GM19023 (cell line): ENCODE measurements at regions not wholly inside any gene's neighbourhood (a gene's known extent, or its start where the extent isn't known, plus 50 kb on each side); places are given as distances from the start of the nearest gene placed in this dataset.

Experiments used
- ATAC-seq: cut with Tn5 transposase; IDR thresholded peaks from one replicate; pipeline ENCODE4 v1.9.1; 2021; ENCODE audit warnings: mild to moderate bottlenecking, moderate library complexity; ENCODE audit not compliant: unreplicated experiment

DNA sequence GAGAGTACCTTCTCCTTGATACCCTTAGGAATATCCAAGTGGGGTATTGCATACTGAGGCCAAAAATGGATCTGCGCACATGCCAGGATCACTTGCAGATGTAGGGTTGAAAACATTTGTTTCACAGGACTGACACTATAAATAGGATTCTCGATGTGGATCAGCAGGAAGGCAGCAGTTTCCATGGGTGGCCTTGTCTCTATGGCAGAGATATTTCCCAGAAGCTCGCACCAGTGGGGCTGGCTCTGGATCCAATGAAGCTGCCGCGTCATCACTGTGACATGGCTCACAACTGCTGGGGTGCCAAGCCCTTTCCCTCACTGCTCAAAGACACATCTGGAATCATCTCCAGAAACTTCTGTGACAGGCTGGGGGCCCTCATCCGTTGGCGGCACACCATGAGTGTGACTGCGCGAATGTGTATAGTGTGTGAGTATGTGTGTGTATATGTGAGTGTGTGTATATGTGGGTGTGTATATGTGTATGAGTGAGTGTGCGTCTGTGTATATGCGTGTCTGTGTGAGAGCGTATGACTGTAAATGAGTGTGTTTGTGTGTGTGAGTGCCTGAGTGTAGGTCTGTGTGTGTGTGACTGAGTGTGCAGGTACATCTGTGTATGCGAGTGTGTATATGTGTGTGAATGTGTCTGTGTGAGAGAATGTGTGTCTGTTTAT is 182.5 kb downstream of the GAS1 start:
- ATAC-seq: no peak

- ATAC-seq: no peak
Measured at GRCh38 chr9:86764221-86764624, 183.1 kb downstream of the GAS1 start.

- ATAC-seq: no peak
Measured at GRCh38 chr9:86763791-86764190, 183.5 kb downstream of the GAS1 start.

- ATAC-seq: no peak
Measured at GRCh38 chr9:86757382-86757720, 190.0 kb downstream of the GAS1 start.

DNA sequence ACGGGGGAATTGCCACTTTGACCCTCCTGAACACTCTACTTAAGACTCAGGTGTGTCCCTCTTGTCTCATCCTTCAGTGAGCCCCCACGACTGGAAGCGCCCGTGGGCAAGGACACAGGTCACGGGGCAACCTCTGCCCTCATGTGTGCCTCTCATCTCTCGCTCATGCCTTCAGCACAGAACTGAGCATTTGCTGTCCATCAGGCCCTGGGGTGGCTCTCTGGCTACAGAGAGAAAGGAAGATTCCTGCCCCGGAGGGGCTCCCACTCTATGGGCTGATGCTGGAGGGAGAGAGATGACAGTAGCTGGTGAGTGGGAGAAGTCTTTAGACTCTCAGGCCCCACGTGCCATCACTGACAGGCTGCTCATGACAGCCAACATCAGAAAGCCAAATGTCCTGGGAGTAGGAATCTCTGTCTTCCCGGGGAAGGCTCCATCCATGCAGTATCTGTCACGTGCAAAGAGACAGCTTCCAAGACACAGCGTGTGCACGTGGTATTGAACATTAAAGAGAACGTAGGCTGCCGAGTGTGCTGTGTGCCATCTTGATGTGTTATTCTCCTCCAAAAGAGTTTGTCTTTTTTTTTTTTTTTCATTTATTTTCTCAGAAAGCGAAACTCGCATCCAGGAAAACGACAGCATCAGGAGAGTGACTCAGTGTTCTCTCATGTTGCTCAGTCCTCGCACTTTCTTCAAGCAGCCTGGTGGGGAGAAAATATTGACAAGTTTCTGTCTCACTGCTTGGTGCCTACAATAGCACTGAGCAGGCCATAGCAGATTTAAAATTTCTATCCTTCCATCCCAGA is 190.5 kb downstream of the GAS1 start:
- ATAC-seq: no peak

GRCh38 chr9:86755561-86755941 is 191.8 kb downstream of the GAS1 start:
- ATAC-seq: no peak

DNA sequence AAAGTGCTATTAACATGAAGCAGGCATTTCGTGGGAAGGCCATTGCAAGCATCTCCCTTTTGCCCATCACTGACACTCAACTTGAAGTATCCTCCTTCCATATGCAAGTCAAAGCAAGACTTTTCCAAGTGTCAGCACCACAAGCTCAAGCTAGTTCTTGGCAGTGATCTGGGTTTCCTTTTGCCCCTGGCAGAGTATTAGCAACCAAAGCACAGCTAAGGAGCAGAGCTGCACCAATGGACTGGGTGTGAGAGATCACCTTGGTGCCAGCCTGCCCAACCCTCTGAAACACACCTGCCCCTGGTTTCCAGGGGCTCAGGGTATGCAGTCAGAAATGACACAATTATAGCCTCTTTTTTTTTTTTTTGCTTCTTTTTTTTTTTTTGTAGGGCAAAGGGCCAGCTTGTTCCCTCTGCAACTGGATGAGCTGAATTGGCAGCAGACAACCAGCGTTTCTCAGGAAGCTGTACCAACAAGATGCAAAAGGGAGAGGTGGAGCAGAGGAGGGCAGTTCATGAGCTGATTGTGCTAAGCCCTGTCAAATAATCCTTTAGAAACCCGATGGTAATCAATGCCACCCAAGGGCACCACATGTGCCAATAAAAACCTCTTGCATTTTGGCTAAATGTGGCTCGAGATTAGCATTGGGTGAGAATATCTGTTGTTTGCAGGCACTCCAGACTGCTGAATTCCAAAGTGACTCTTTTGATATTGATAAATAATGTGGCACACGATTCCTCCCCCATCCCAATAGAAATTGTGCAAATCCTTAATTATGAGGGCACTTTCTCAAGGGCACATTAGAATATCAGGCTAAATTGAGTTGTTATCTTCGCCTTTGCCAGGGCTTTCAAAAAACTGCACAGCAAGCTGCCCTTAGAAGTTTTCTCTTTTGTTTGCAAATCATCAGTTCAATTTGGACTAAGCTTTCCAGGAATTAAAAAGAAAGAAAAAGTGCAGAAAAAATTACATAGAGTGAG is 192.4 kb downstream of the GAS1 start:
- ATAC-seq: no peak

- ATAC-seq: no peak
Measured at GRCh38 chr9:86753836-86754235, 193.5 kb downstream of the GAS1 start.

- no peak for ATAC-seq
Measured at GRCh38 chr9:86752733-86753132, 194.6 kb downstream of the GAS1 start.

GRCh38 chr9:86751956-86752355 is 195.3 kb downstream of the GAS1 start:
- no peak for ATAC-seq

GRCh38 chr9:86751207-86751606 is 196.1 kb downstream of the GAS1 start:
- no peak for ATAC-seq

GRCh38 chr9:86749894-86750255 is 197.4 kb downstream of the GAS1 start:
- ATAC-seq: no peak

- no peak for ATAC-seq
Measured at GRCh38 chr9:86749161-86749893, 198.0 kb downstream of the GAS1 start.

DNA sequence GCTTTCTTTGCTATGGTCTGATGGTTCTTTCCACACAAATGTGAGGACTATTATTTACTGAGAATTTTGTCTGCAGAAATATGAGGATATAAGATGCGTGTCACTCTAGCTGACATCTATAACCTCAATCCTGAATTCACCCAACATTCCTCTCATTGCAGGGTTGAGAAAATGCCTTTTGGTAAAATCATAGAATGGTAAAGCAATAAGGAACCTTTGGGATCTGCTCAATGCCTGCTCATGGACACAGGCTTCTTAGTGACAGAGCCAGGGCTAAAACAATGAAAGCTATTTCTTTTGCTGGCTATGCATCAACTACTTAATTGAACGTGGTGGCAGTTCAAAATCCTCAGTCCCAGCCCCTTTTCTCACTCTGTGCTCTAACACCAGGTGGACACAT is 199.6 kb downstream of the GAS1 start:
- no peak for ATAC-seq

DNA sequence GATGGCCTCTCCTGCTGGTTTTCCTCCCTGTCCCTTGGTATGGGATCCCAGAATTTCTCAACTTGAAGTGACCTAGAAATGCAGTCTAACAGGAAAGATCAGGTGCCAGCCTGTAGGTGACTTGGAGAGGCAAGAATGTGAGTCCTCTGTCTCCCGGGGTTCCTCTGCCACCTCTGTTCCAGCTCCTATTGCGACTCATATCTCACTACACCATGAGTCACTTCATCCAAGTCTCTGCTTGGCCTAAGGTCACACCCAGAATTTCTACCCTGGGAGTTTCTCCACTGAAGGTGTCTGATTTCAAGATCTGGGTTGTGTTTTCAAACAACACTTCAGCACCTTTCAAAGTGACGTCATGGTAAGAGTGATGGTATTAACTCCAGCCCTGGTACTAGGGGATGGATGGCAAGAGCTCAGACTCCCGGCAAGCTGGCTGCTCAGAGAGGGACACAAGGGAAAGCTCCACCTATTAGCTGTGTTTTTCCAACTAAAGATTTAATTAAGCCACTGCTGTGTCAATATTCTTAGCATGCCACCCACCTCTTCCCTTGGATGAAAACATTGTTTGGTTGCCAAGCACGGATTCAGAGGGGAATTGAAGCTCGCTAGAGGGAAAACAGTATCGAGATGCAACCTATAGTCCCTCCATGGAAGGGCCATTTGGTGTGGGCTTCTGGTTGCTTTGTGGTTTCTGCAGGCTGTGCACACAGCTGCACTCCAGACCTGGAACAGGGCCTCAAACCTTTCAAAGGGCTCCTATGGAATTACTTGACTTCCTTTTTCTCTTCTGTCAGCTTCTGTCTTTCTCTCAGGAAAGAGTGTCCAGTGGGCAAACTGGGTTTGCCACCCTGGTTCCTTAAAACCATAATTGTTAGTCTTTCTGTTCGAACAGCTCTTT is 205.7 kb downstream of the GAS1 start:
- ATAC-seq: no peak

GRCh38 chr9:86735772-86736458 is 211.4 kb downstream of the GAS1 start:
- no peak for ATAC-seq

GRCh38 chr9:86734771-86735170 is 212.5 kb downstream of the GAS1 start:
- ATAC-seq: no peak

DNA sequence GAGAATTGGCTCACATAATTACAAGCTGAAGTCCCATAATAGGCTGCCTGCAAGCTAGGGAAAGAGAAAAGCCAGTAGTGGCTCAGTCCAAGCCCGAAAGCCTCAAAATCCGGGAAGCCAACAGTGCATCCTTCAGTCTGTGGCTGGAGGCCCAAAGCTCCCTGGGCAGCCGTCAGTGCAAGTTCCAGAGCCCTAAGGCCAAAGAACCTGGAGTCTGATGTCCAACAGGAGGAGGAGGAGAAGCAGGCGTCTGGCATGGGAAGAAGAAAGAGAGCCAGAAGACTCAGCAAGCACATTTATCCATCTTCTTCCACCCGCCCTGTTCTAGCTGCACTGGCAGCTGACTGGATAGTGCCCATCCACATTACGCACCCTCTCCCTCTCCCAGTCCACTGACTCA is 213.4 kb downstream of the GAS1 start:
- ATAC-seq: no peak

GRCh38 chr9:86732514-86733171 is 214.7 kb downstream of the GAS1 start:
- ATAC-seq: no peak
